NCI-H345 treated with DMSO at 0.1 percent for 48 hours (cell line): ENCODE measurements at regions not wholly inside any gene's neighbourhood (a gene's known extent, or its start where the extent isn't known, plus 50 kb on each side); places are given as distances from the start of the nearest gene placed in this dataset.

ENCODE experiments used
- DNase-seq: peaks from one replicate; lab custom pipeline; 2025; ENCODE audit not compliant: unreplicated experiment; lab: John Stamatoyannopoulos, UW

DNA sequence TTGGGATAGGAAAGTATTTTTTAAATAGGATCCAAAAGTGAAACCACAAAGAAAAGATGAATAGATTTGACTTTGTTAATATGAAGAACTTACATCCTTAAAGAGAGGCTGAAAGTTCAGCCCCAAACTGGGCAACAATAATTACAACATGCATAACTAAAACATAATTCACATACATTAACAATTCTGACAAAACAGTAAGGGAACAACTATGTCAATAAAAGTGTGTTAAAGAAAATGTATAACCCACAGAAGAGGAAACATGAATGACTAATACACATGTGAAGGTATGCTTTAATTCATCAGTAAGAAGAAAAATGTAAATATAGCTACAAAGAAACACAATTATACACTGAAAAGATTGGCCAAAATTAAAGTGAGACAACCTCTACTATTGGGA, 1597.6 kb upstream of the MIR17HG start:
- DNase-seq: no peak

DNA sequence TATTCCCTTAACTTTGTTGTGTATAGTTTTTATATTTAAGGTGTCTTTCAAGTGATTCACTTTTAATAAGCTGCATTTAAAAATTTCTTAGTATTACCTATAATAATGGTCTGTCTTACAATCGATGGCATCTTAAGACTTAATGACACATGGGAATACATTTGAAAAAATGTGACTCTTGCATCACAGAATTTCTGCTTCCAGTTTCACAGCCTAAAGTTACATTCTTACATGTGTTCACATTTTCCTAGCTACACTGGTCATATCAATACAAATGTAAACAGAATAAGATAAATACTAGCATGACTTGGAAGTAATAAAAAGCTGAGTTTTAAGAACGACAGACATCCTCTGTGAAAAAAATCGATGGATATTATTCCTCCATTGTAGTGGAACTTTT, 1597.1 kb upstream of the MIR17HG start:
- no peak for DNase-seq

DNA sequence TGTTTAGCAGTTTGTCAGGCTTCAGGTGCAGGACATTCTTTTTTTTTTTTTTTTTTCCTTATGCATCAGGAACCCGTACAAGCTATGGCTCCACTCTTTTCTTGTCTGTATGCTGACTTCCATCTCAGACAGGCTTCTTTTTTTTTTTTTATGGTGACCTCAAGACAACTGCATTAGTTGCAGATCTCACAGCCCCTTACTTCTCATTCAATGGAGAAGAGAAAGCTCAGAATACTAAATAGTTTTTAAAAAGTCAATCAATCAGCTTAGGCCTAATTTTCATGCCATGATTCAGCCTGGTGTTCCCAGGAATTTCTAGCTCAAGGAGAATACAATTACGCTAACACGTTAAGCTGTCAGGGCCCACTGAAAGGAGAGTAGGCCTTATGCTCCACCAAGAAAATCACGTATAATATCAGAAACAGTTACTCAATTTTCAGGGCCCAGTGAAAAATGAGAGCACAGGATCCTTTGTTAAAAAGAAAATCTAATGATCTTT, 1596.0 kb upstream of the MIR17HG start:
- no peak for DNase-seq

DNA sequence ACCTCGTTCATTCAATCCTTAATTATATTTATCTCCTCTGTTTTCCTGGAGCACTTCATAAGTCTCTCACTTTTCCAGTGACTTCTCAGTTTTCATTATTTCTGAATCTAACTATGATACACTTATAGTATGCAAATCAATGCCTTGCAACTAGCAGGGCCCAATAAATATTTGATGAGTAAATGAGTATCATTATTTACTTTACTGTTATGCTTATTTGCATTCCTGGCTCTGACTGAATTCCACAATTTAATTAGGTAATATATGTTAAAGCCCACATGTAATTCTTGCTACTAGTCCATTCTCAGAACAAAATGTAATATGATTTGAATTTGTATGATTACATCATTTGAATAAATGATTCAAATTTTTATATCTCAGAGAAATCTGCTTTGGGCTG, 1595.1 kb upstream of the MIR17HG start:
- no peak for DNase-seq

DNA sequence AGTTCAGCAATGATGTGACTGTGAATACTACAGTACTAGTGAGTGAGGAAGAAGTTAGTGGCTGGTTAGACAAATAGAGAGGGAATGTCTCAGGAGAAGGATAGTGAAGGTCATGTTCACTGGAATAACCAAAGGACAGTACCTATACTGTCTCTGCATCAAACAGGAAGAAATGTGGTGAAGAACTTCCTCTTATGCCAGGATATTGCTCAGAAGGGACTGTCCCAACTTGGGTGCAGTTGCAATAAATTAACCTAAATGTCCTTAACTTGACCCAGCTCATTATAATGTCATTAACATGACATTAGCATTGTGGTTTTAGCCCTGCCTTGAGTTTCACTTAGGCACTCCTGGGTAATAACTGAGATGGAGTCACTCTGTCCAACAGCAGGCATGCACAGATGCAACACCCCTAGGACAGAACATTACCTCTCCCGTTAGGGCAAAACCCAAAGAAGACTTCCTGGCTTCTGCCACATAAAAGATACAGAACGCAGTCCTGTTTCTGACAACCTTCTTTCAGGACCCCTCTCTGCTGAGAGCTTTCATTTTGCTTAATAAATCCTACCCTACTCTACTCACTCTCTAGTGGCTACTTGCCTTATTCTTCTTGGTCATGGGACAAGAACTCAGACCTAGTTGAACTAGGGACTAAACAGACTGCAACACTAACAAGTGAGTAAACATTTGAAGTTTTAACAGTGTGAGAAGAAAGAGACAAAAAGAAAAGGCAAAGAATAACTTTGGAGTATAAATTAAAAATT, 1591.6 kb upstream of the MIR17HG start:
- no peak for DNase-seq

DNA sequence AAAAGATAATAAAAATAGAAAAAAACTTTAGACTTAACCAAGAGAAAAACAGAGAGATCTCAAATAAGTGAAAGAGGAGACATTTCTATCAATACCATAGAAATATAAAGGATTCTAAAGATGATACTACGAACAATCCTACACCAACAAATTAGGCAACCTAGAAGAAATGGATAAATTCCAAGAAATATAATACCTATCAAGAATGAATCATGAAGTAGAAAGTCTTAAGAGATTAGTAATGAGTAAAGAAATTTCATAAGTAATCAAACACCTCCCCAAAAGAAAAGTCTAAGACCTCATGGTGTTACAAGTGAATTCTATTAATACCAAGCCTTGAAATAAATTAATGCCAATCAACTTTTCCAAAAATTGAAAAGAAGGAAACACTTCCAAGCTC, 1584.5 kb upstream of the MIR17HG start:
- no peak for DNase-seq

DNA sequence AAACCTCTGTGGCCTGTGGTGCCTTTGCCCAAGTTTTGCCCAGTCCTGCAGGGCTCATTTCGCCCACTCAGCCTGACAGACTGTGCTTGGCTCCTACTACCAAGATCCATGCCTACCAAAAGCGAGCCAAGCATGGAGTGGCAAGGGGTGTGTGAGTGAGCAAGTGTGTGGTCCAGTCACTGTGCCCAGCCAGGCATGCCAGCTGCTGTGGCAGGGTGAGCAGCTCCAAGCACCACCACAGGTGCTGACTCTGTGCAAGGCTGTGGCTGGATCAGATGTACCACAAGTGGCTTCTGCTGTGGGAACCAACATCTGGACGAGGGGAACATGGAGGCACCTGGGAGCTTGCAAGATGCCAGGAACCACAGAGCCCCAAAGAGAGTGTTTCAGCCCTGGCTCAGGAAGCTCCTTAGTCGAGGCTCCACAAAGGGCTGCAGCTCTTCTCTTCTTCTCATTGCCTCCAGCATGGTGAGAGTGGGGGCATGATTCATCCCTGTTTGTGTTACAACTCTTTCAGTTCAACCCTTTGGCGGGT, 1564.2 kb upstream of the MIR17HG start:
- no peak for DNase-seq

DNA sequence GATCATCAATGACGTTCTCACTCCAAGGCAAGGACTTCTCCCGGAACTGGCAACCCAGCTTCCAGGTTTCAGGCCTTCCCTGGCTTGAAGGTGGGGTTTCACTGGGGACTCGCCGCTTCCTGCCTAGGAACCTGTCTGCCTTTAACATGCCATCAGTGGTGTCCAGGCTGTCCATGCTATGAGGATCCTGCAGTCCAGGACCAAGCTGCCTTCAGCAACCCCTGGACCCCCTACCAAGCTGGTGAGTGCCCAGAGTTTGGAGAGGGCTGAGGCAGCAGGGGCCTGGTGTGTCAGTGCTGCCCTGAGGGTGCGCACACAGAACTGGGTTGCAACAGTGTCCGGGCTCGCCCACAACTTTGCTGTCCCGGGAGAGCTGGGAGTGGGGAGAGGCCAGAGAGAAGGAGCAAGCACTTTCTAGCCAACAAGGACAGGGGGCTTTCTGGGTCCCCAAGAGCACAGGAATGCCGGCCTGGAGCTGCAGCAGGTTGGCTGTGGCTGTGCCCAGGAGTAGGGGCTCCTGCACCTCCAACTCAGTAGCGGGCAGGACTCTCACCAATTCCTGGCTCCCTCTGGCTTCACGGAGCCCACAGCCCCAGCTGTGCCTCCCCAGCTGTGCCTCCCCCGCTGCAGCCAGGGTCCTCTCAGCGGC, 1563.2 kb upstream of the MIR17HG start:
- DNase-seq: no peak

DNA sequence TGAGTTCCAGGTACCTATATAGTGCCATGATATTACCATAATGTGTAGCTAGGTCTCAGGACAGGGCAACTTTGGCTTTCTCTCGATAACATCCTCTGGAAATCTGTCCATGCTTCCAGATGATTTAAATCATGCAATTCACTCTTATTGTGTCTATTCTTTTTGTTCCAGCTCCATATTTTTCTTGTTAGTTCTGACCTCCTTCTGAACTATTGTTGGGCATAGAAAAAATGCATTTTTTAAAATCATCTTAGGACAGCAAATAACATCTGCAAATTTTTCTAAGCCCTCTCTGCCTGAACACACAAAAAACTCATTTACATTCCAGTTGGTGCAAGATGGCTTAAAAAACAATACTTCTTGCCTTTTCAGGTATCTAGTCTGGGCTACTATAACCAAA, 1561.0 kb upstream of the MIR17HG start:
- DNase-seq: no peak

DNA sequence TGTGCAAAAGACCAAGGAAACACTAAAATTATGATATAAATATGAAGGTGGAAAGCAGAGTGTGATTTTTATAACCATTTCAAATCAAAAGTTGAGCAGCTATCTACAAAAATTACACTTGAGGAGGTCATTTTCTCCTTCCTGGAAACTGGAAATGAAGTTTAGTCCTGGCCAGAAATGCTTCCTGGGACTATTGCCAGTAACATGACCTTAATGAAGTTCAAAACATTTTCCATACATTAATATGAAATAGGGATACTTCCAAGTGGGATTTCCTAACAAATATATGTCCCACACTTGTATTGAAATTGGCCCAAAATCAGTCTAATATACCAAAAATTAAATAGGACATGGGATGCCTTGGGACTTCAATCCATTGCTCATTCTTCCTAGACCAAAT, 1556.8 kb upstream of the MIR17HG start:
- DNase-seq: no peak

DNA sequence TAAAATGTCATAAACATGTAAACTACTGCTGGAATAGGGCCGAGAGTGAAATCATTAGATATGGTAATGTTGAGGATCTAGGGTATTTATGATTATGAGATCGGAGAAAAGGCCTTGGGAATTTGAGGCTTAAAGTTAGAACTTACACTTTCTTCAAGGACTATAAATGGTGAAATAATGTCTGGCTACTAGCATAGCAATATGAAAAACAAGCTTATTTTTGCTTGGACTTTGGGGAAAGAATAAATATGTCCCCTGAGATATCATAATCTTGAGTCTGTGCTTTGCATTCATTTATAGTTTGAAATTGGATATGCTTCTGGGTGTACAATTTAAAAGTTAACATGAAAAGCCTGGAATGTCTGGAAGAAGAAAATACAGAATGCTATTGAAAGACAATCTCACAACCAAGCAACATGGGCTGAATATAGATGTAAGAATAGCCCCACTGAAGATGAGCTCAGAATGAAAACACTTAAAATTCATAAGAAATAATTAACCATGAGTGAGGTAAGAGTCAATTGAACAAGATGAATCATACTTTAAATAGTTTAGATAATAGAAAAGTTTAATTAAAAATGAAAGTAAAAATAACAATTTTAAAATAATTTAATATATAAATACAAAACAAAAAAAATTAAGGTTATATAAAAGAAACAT, 1555.4 kb upstream of the MIR17HG start:
- DNase-seq: no peak

DNA sequence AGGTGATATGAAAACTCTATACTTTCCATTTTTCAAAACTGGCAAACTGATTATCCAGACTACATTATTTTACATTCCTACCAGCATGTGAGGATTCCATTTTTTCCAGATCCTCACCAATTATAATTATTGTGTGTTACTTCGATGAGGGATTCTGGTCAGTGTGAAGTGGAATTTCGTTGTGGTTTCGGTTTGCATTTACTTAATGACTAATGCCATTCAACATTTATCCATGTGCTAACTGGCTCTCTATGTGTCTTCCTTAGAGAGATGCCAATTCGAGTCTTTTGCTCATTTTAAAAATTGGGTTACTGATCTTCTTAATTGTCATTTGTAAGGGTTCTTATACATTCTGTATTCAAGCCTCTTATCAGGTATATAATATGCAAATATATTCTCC, 1551.3 kb upstream of the MIR17HG start:
- no peak for DNase-seq

DNA sequence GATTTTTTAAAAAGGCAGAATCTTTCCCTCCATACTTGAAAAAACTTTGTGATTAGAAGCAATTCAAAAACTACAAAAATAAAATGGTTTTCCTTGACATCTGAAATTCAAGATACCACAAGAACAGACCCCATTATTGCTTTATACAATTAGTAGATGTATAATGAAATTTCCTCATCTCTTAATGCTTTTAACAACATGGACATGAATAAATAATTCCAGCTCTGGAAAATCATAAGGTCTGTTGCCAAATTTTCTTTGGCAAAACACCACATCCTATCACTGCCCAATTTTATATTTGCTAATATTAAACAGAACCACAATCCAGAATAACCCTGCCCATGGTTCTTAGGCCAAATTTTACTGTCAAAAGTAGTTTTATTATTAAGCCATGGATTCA, 1543.6 kb upstream of the MIR17HG start:
- no peak for DNase-seq

DNA sequence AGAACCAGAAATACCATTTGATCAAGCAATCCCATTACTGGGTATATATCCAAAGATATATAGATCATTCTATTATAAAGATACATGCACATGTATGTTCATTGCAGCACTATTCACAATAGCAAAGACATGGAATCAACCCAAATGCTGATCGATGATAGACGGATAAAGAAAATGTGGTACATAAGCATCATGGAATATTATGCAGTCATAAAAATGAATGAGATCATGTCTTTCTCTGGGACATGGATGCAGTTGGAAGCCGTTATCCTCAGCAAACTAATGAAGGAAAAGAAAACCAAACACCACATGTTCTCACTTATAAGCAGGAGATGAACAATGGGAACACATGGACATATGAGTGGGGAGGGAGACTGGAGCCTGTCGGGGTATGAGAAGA, 1540.9 kb upstream of the MIR17HG start:
- no peak for DNase-seq

DNA sequence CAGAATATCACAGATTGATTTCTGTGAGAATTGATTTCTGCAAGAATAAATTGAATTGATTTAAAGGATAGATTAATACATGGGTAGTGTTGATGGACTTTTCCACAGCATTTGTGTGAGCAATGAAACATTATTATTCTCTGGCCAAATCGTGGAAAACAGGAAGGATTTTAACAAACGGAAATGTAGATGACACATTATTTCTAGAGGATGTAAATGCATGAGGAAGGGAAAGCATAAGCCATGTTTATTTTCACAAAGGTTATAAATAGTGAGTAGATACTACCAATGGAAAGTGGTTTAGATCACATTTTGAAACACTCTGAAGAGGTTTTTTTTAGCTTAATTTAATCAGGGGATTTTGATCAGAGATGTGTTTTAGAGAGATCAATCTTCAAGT, 1534.6 kb upstream of the MIR17HG start:
- DNase-seq: no peak

DNA sequence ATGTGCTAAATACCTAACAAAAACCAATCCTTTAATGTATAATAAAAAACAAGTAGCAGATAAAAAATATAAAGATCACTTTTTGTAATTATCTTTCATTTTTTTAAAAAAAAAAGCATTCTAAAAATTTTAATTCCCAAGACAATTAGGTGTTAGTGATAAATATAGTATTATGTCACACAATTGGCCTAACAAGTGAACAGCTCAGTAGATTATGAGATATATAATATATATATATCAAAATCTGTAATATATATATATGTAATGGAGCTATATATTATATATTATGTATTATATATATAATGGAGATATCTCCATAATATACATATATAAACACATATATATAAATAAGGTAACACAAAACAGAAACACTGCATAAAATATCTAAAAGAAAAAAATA, 1531.1 kb upstream of the MIR17HG start:
- no peak for DNase-seq

DNA sequence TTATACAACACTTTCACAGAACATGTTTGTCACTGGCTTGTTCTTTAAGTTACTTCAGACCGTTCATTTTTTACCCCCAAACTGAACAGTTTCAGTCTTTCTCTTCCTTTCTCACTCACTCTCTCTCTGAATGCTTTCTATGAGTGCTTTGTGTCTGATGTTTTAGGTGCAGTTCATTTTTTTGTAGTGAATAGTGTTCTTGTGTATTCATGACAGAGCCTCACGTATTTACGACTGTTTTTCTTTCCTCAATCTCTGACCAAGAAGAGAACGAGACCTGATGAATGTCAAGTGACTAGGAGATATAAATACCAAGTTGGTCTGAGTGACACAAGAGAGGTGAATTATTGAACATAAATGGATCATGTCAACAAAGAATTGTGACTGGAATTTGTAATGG, 1525.0 kb upstream of the MIR17HG start:
- no peak for DNase-seq

DNA sequence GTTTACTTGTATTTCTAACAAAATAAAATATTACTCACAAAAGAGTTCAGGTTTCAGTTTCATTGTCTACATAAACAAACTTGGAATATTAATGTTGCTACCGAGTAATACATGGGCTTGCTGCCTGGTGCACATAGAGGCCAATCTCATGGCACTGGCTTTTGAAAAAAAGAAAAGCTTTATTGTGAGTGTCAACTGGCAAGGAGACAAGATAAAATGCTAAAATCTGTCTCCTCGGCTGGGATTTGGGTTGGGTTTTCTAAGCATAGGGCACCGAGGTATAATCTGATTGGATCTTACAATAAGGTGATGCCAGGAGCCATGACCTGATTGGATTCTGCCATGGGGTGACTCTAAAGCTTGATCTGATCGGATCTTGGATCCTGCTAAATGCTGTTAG, 1519.9 kb upstream of the MIR17HG start:
- DNase-seq: no peak

DNA sequence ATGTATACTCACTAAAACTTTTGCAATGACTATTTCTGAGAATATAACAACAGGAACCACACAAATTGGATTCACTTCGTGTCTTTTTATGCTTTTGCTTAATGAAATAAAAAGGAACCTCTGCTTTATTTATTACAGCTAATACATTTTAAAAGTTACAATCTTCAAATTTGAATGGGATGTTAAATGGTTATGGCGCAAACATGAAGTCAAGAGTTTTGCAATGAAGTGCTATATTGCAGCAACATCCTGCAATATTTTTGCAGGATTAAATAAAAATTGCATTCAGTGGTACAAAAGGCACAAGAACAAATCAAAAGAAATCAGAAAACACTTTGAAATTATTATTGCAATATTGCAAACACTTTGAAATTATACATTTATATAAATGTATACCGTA, 1519.0 kb upstream of the MIR17HG start:
- no peak for DNase-seq

DNA sequence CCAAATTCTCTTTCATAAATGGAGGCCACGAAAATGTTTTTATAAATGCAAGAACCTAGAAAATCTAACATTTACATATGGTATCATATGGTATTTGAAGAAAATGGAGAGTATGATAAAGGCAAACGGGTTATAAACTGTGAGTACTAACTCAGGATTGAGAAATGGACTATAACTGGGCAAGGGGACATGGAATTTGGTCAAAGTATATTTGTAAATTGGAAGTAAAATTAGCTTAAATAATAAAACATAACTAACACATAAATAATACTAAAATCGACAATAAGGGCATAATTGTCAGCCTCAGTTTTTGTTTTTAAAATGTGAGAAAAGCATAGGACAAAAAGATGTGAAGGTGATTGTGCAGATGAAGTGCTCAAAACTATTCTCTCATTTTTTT, 1516.3 kb upstream of the MIR17HG start:
- DNase-seq: no peak

DNA sequence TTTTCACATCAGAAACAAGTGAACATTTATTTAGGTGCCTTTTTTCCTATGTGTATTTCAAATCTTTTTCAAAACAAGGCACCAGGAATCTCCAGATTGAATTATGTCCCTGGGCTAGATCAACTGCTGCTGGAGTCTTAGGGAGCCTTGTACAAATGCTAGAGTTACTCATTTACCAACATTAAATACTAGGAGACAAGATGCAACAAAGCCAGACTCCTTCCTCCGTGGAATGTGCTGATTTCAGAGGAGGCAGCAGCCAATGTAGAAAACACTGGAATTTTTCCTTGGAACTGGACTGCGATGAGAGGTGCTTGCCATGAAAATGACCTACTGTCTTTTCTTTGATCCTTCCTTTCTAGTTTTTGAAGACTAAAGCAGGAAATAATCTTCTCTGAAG, 1514.7 kb upstream of the MIR17HG start:
- DNase-seq: no peak

DNA sequence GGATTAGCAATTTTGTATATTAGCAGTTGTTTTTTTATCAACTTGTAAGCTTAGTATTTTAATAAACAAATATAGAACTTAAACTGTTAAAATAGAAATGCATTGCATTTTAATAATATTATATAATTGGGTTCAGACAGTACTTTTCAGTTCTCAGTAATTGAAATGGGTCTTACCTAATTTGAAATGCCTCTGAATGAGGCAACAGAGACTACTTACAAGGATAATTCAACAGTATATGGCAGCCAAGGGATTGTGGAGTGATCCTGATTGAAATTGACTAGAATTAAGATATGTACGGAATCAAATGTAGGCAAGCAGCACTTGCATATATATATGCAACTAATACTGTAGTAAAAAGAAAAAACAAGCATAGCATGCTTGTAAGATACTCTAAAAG, 1503.9 kb upstream of the MIR17HG start:
- no peak for DNase-seq
